Ascending aorta (tissue), 2 donors: ENCODE measurements at regions not wholly inside any gene's neighbourhood (a gene's known extent, or its start where the extent isn't known, plus 50 kb on each side); places are given as distances from the start of the nearest gene placed in this dataset.
"Not testable (repeated sequence)": the region's sequence is repeated elsewhere in the genome, so short reads cannot be mapped to it uniquely, and the experiment has no call there.

Source experiments
- DNase-seq, 2 donors: peaks; one replicate each; pipeline ENCODE4 v3.0.0-alpha.2; 2019; ENCODE audit warnings: low spot score in 2 of 2
- H3K27ac ChIP-seq, 2 donors: fragments of 200-600 bp; sonication (generic); one replicate each; pipeline ENCODE4 v1.5.1; 2016 to 2017; ENCODE audit warnings: mild to moderate bottlenecking in 1 of 2
- H3K27me3 ChIP-seq: fragments of 200-600 bp; sonication (generic); one replicate; pipeline ENCODE4 v1.5.1; 2017
- H3K36me3 ChIP-seq, 2 donors: fragments of 200-600 bp; sonication (generic); one replicate each; pipeline ENCODE4 v1.5.1; 2016
- H3K4me1 ChIP-seq, 2 donors: fragments of 200-600 bp; sonication (generic); one replicate each; pipeline ENCODE4 v1.5.1; 2016 to 2017; ENCODE audit warnings: mild to moderate bottlenecking in 1 of 2
- H3K4me3 ChIP-seq, 2 donors: fragments of 200-600 bp; sonication (generic); one replicate each; pipeline ENCODE4 v1.5.1; 2016 to 2017; ENCODE audit warnings: mild to moderate bottlenecking in 1 of 2
- H3K9me3 ChIP-seq, 2 donors: fragments of 200-600 bp; sonication (generic); one replicate each; pipeline ENCODE4 v1.5.1; 2016
- CTCF ChIP-seq, 3 experiments: fragments of 200-600 bp in 2 of 3; fragments of 450-650 bp in 1 of 3; sonication (generic) in 2 of 3; IDR thresholded peaks; one replicate each; pipeline ENCODE4 v1.5.1; 2016 to 2019; ENCODE audit warnings: antibody characterized with exemption in 3 of 3, mild to moderate bottlenecking in 1 of 3, moderate library complexity in 1 of 3
- intact Hi-C: fragments of 100-400 bp; cut with DNase I; formaldehyde crosslinking; loops from one replicate; pipeline ENCODE4 v1.15.1; 2023

- TF ChIP-seq CTCF (IDR thresholded peaks at IDR 0.05) = no peak
- no peaks in the 10 kb centered on the region for H3K36me3 ChIP-seq
- no peaks in the 10 kb centered on the region for H3K4me1 ChIP-seq
- H3K9me3 ChIP-seq = no peaks in the 10 kb centered on the region
- DNase-seq = no peak
- H3K27ac ChIP-seq = no peak overlapping the region
- no peak overlapping the region for H3K4me3 ChIP-seq
- intact Hi-C loops = no loop called here
- H3K27me3 ChIP-seq = no peaks in the 10 kb centered on the region
Measured at GRCh38 chr2:183752571-183752970, 628.3 kb downstream of the NUP35 start.

GRCh38 chr2:183759033-183759432 lies 634.8 kb downstream of the NUP35 start:
- H3K27ac ChIP-seq = no peak overlapping the region
- no peak for DNase-seq
- no peak for TF ChIP-seq CTCF (IDR thresholded peaks at IDR 0.05)
- H3K4me1 ChIP-seq = no peaks in the 10 kb centered on the region
- no peak overlapping the region for H3K4me3 ChIP-seq
- intact Hi-C loops = no loop called here
- no peaks in the 10 kb centered on the region for H3K9me3 ChIP-seq
- H3K36me3 ChIP-seq = no peaks in the 10 kb centered on the region
- H3K27me3 ChIP-seq = no peaks in the 10 kb centered on the region

GRCh38 chr2:183773775-183774174 lies 649.5 kb downstream of the NUP35 start:
- no peaks in the 10 kb centered on the region for H3K4me1 ChIP-seq
- H3K9me3 ChIP-seq = no peaks in the 10 kb centered on the region
- no peak for TF ChIP-seq CTCF (IDR thresholded peaks at IDR 0.05)
- no peak overlapping the region for H3K27ac ChIP-seq
- H3K4me3 ChIP-seq = no peak overlapping the region
- DNase-seq = no peak
- H3K27me3 ChIP-seq = no peaks in the 10 kb centered on the region
- intact Hi-C loops = no loop called here
- no peaks in the 10 kb centered on the region for H3K36me3 ChIP-seq

- H3K27ac ChIP-seq = no peak overlapping the region
- no peak for DNase-seq
- TF ChIP-seq CTCF (IDR thresholded peaks at IDR 0.05) = no peak
- intact Hi-C loops = no loop called here
- H3K36me3 ChIP-seq = no peaks in the 10 kb centered on the region
- H3K4me1 ChIP-seq = no peaks in the 10 kb centered on the region
- H3K9me3 ChIP-seq = no peaks in the 10 kb centered on the region
- no peak overlapping the region for H3K4me3 ChIP-seq
- H3K27me3 ChIP-seq = no peaks in the 10 kb centered on the region
Measured at GRCh38 chr2:183780072-183780471, 655.8 kb downstream of the NUP35 start.

- no peaks in the 10 kb centered on the region for H3K36me3 ChIP-seq
- no peak for TF ChIP-seq CTCF (IDR thresholded peaks at IDR 0.05)
- intact Hi-C loops = no loop called here
- no peaks in the 10 kb centered on the region for H3K4me1 ChIP-seq
- no peak overlapping the region for H3K4me3 ChIP-seq
- H3K27me3 ChIP-seq = no peaks in the 10 kb centered on the region
- no peaks in the 10 kb centered on the region for H3K9me3 ChIP-seq
- no peak overlapping the region for H3K27ac ChIP-seq
- DNase-seq = no peak
Measured at GRCh38 chr2:183782436-183782835, 658.2 kb downstream of the NUP35 start.

- H3K36me3 ChIP-seq, DNase-seq, H3K4me1 ChIP-seq, H3K27me3 ChIP-seq, intact Hi-C loops, H3K4me3 ChIP-seq, H3K9me3 ChIP-seq, H3K27ac ChIP-seq: not testable (repeated sequence)
Measured at GRCh38 chr2:183788796-183789195, 664.6 kb downstream of the NUP35 start.

- intact Hi-C loops, H3K27me3 ChIP-seq, H3K36me3 ChIP-seq, H3K4me1 ChIP-seq, H3K27ac ChIP-seq, H3K9me3 ChIP-seq, H3K4me3 ChIP-seq, DNase-seq: not testable (repeated sequence)
Measured at GRCh38 chr2:183792165-183792924, 668.1 kb downstream of the NUP35 start.
